Right lobe of liver (tissue), 6 donors: ENCODE measurements at regions not wholly inside any gene's neighbourhood (a gene's known extent, or its start where the extent isn't known, plus 50 kb on each side); places are given as distances from the start of the nearest gene placed in this dataset.
"Not testable (repeated sequence)": the region's sequence is repeated elsewhere in the genome, so short reads cannot be mapped to it uniquely, and the experiment has no call there.

ENCODE experiments used
- ATAC-seq, 4 donors: fragments of 200-7000 bp; cut with Tn5 transposase; one replicate each; pipeline ENCODE4 v1.9.1; 2020; ENCODE audit warnings: mild to moderate bottlenecking in 4 of 4, moderate library complexity in 4 of 4
- DNase-seq, 3 donors: peaks; one replicate each; pipeline ENCODE4 v3.0.0-alpha.2; 2020
- H3K27ac ChIP-seq, 3 donors: fragments of 200-600 bp; one replicate each; pipeline ENCODE4 v1.8.0; 2022
- H3K27me3 ChIP-seq, 2 donors: fragments of 200-600 bp; one replicate each; pipeline ENCODE4 v1.8.0; 2022
- H3K36me3 ChIP-seq, 4 donors: fragments of 200-600 bp; sonication (generic) in 1 of 4; one replicate each; pipeline versions ENCODE4 v1.5.1 to v1.8.0; 2017 to 2022; ENCODE audit warnings: control low read depth in 1 of 4
- H3K4me1 ChIP-seq, 4 donors: fragments of 200-600 bp; sonication (generic) in 1 of 4; one replicate each; pipeline versions ENCODE4 v1.5.1 to v1.8.0; 2017 to 2022; ENCODE audit warnings: control low read depth in 1 of 4
- H3K4me3 ChIP-seq, 3 donors: fragments of 200-600 bp; one replicate each; pipeline ENCODE4 v1.8.0; 2022
- H3K9me3 ChIP-seq, 4 donors: fragments of 200-600 bp; sonication (generic) in 1 of 4; one replicate each; pipeline versions ENCODE4 v1.5.1 to v1.8.0; 2017 to 2022; ENCODE audit warnings: control low read depth in 1 of 4
- POLR2A ChIP-seq: fragments of 450-650 bp; IDR thresholded peaks from one replicate; pipeline ENCODE4 v1.6.1; 2017; ENCODE audit warnings: antibody characterized with exemption, mild to moderate bottlenecking
- WGBS: methylation state at CpG from one replicate; pipeline ENCODE4 v1.1.6; 2018; ENCODE audit warnings: low coverage, low lambda C conversion rate; ENCODE audit not compliant: insufficient coverage; ENCODE audit errors: missing lambda C conversion rate; 5-methylcytosine and 5-hydroxymethylcytosine counted together
- intact Hi-C, 2 donors: fragments of 100-400 bp; cut with DNase I; formaldehyde crosslinking; loops; one replicate each; pipeline versions ENCODE4 v1.11.2 to v1.14.1; 2022
- TF ChIP-seq, protein P1 (sequence below), 4 donors: fragments of 200-600 bp in 3 of 4; fragments of 450-650 bp in 1 of 4; IDR thresholded peaks; one replicate each; pipeline versions ENCODE4 v1.5.1 to v1.8.0; 2016 to 2022; ENCODE audit warnings: antibody characterized with exemption in 4 of 4, mild to moderate bottlenecking in 2 of 4
- donor health status: DM: no; HTN: yes; CAD: no.
- donor health status: DM: no; HTN: no; CAD: no.
- donor health status: DM: no; HTN: no; CAD: no.
- donor health status: DM: no; HTN: yes; CAD: no.
- donor health status: DM: no; HTN: yes; CAD: no.

DNA sequence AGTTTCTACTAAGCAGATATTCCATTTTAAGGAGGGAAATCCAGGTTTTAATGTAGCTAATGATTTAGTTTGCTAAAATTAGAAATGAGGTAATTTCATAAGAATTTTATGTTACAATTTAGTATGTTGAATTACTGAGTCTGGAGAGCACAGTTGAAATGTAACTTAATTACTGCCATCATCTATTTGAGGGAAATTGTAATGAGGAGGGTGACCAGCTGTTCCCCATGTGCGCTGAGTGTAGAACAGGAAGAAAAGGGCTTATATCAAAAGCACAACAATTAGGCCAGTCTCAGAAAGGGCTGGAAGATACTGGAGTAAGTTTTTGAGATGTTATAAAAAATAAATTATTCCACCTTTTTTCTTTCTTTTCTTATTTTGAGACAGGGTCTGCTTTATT lies 735.1 kb upstream of the GOT2 start:
- no peaks in the 10 kb centered on the region for H3K27me3 ChIP-seq
- ATAC-seq (no peak), DNase-seq (no peak)
- H3K4me3 ChIP-seq, result no peak overlapping the region
- TF ChIP-seq POLR2A, result no peak
- TF ChIP-seq, protein P1, sequence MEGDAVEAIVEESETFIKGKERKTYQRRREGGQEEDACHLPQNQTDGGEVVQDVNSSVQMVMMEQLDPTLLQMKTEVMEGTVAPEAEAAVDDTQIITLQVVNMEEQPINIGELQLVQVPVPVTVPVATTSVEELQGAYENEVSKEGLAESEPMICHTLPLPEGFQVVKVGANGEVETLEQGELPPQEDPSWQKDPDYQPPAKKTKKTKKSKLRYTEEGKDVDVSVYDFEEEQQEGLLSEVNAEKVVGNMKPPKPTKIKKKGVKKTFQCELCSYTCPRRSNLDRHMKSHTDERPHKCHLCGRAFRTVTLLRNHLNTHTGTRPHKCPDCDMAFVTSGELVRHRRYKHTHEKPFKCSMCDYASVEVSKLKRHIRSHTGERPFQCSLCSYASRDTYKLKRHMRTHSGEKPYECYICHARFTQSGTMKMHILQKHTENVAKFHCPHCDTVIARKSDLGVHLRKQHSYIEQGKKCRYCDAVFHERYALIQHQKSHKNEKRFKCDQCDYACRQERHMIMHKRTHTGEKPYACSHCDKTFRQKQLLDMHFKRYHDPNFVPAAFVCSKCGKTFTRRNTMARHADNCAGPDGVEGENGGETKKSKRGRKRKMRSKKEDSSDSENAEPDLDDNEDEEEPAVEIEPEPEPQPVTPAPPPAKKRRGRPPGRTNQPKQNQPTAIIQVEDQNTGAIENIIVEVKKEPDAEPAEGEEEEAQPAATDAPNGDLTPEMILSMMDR (IDR thresholded peaks at IDR 0.05), result no peak
- H3K27ac ChIP-seq, result no peak overlapping the region
- no peaks in the 10 kb centered on the region for H3K36me3 ChIP-seq
- no peaks in the 10 kb centered on the region for H3K9me3 ChIP-seq
- H3K4me1 ChIP-seq, result no peaks in the 10 kb centered on the region
- intact Hi-C loops, result no loop called here
- WGBS, result 64% methylated on average over 1 of the region's 1 CpG

DNA sequence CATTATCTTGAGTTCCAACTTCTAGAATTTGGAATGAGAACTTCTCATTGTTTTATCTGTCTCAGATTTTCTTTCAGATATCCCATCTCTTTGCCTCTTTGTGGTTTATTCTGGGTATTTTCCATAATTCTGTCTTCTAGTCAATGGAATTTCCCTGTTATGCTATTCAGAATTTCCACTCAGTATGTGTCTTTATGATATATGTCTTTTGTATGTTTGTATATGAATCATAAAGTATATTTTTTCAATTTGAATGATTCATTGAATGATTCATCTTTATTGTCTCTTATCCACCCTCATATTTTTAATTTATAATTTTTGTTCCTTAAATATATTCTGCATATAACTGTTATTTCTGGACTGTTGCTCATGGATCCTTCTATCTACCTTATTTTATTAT lies 729.7 kb upstream of the GOT2 start:
- no peaks in the 10 kb centered on the region for H3K27me3 ChIP-seq
- no peak for ATAC-seq
- H3K9me3 ChIP-seq, result no peaks in the 10 kb centered on the region
- H3K27ac ChIP-seq, result no peak overlapping the region
- intact Hi-C loops, result no loop called here
- no peaks in the 10 kb centered on the region for H3K4me1 ChIP-seq
- no peak overlapping the region for H3K4me3 ChIP-seq
- DNase-seq, result no peak
- TF ChIP-seq, protein P1 (IDR thresholded peaks at IDR 0.05), result no peak
- no peak for TF ChIP-seq POLR2A
- H3K36me3 ChIP-seq, result no peaks in the 10 kb centered on the region

DNA sequence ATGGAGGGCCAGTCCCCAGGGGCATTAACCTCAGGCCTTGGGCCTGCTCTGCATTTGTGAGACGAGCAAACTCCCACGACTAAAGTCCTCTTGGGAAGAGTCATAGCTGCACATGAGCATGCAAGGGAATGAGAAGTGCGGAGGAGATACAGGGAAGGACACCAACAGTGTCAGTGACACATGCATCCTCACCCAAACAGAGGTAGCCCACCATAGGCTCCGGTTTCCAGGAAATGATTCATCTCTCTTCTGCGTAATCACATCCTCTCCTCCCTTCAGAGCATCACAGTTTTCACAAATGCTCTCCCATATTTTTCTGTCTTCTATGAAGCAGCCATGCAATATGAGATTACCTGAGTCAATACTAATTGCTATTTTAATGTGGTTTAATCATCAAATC lies 725.7 kb upstream of the GOT2 start:
- Histone ChIP-seq H3K4me3 (no peak overlapping the region), H3K9me3 (no peaks in the 10 kb centered on the region), H3K36me3 (no peaks in the 10 kb centered on the region), H3K4me1 (no peaks in the 10 kb centered on the region), H3K27ac (no peak overlapping the region), H3K27me3 (no peaks in the 10 kb centered on the region)
- WGBS, result 64% methylated on average over 2 of the region's 5 CpGs
- intact Hi-C loops, result loop anchor here in 1 of 2 donors (5.0 kb wide), 1 partner anchor 178 kb away; no protein-coding TSS in a partner anchor
- ATAC-seq (no peak), DNase-seq (no peak)
- TF ChIP-seq, protein P1 (IDR thresholded peaks at IDR 0.05), result no peak
- TF ChIP-seq POLR2A, result no peak

DNA sequence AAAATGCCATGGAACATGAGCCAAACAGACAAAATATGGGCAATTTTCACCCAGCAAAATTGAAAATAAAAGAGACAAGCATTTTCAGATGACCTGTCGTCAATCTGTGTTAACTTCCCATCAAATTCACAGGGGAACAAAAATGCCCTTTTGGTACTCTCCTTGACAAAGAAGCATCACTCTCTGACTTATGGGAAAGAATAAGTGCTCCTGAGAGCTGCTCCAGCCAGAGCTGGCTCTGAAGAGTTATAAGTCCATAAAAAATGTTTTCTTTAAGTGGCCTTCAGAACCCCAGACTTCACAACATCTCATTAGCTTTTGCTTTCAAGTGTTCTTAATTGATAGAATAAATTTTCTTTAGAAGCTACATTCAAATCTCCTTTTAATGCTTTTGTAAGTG lies 721.4 kb upstream of the GOT2 start:
- H3K27me3 ChIP-seq, result no peaks in the 10 kb centered on the region
- H3K27ac ChIP-seq, result no peak overlapping the region
- no peaks in the 10 kb centered on the region for H3K4me1 ChIP-seq
- no peak overlapping the region for H3K4me3 ChIP-seq
- H3K9me3 ChIP-seq, result peaks cover 0 to 7% (median 0%) of the 10 kb centered on the region in 4 donors
- ATAC-seq (no peak), DNase-seq (no peak)
- H3K36me3 ChIP-seq, result no peaks in the 10 kb centered on the region
- 62% methylated on average over 1 of the region's 1 CpG for WGBS
- intact Hi-C loops, result loop anchor here in 1 of 2 donors (5.0 kb wide), 1 partner anchor 173 kb away; no protein-coding TSS in a partner anchor
- no peak for TF ChIP-seq POLR2A
- TF ChIP-seq, protein P1 (IDR thresholded peaks at IDR 0.05), result no peak

DNA sequence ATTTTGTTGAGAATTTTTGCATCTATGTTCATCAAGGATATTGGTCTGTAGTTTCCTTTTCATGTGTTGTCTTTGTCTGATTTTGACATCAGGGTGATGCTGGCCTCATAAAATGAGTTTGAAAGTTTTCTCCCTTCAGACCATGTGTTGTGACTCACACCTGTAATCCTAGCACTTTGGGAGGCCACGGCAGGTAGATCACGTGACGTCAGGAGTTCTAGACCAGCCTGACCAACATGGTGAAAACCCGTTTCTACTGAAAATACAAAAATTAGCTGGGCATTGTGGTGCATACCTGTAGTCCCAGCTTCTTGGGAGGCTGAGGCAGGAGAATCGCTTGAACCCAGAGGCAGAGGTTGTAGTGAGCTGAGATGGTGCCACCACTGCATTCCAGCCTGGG lies 716.4 kb upstream of the GOT2 start:
- H3K9me3 ChIP-seq, intact Hi-C loops, H3K27ac ChIP-seq, H3K36me3 ChIP-seq, ATAC-seq, H3K27me3 ChIP-seq, H3K4me3 ChIP-seq, DNase-seq, H3K4me1 ChIP-seq: not testable (repeated sequence)
- 54% methylated on average over 5 of the region's 5 CpGs for WGBS
